ENCODE measurements at regions not wholly inside any gene's neighbourhood (a gene's known extent, or its start where the extent isn't known, plus 50 kb on each side); places are given as distances from the start of the nearest gene placed in this dataset.

GRCh38 chr10:62724465-62724864 lies 80.1 kb upstream of the ADO start:
- ATAC-seq, result no peak

DNA sequence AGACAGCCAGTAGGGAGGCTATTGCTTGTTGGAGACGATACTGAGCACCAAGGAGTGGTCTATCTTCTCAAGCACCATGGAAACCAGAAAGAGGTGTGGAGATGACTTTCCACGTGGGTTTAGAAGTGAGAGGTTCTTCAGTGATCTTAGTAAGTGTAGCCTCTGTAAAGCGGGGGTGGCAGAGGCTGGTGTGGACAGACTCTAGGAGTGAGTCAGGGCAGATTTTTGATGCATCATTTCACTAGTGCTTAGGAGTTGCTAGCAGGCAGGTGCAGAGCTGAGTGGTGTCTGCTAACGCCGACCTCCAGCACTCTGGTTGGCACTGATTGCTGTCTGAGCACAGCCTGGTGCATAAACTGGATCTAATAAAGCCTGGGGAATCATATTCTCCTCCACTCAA lies 78.4 kb upstream of the ADO start:
- DNase-seq (no peak), ATAC-seq (no peak)
- intact Hi-C loops (cut with DNase I), result no loop called here
- no peaks in the 10 kb centered on the region for H3K27me3 ChIP-seq
- H3K27ac ChIP-seq, result no peak overlapping the region
- WGBS, 2 donors, result 51 to 64% methylated on average over 5 of the region's 5 CpGs
- no peaks in the 10 kb centered on the region for H3K9me3 ChIP-seq
- H3K4me3 ChIP-seq, result no peak overlapping the region
- H3K36me3 ChIP-seq (replicated peaks in 1 of 2; ENCODE audit: insufficient read depth in 1 of 2, low read depth in 2 of 2), result no peaks in the 10 kb centered on the region
- no peak for TF ChIP-seq POLR2A (IDR thresholded peaks at IDR 0.05)
- no peak for TF ChIP-seq CTCF (IDR thresholded peaks at IDR 0.05)
- no peaks in the 10 kb centered on the region for H3K4me1 ChIP-seq

More at GRCh38 chr10:62724465-62724864, 80.1 kb upstream of the ADO start:
- H3K27ac ChIP-seq, result no peak overlapping the region
- whole genome bisulfite sequencing, 2 donors, result 75 to 81% methylated on average over 7 of the region's 7 CpGs
- intact Hi-C loops (cut with DNase I), result no loop called here
- no peaks in the 10 kb centered on the region for H3K4me1 ChIP-seq
- H3K36me3 ChIP-seq (replicated peaks in 1 of 2; ENCODE audit: insufficient read depth in 1 of 2, low read depth in 2 of 2), result no peaks in the 10 kb centered on the region
- TF ChIP-seq CTCF (IDR thresholded peaks at IDR 0.05), result no peak
- TF ChIP-seq POLR2A (IDR thresholded peaks at IDR 0.05), result no peak
- no peaks in the 10 kb centered on the region for H3K9me3 ChIP-seq
- no peaks in the 10 kb centered on the region for H3K27me3 ChIP-seq
- no peak overlapping the region for H3K4me3 ChIP-seq
- no peak for DNase-seq

GRCh38 chr10:62726638-62727037 lies 77.9 kb upstream of the ADO start:
- WGBS, 2 donors, result 44% methylated on average over 2 of the region's 2 CpGs
- intact Hi-C loops (cut with DNase I), result no loop called here
- no peak for ATAC-seq

GRCh38 chr10:62727934-62728333 lies 76.6 kb upstream of the ADO start:
- Histone ChIP-seq H3K27ac (no peak overlapping the region), H3K4me1 (no peaks in the 10 kb centered on the region), H3K27me3 (no peaks in the 10 kb centered on the region), H3K36me3 (replicated peaks in 1 of 2; ENCODE audit: insufficient read depth in 1 of 2, low read depth in 2 of 2) (no peaks in the 10 kb centered on the region), H3K4me3 (no peak overlapping the region), H3K9me3 (no peaks in the 10 kb centered on the region)
- DNase-seq, result no peak
- TF ChIP-seq POLR2A (IDR thresholded peaks at IDR 0.05) (no peak), CTCF (IDR thresholded peaks at IDR 0.05) (no peak)
- no peak for ATAC-seq
- intact Hi-C loops (cut with DNase I), result no loop called here
- 72 to 80% methylated on average over 2 of the region's 2 CpGs for WGBS, 2 donors

More at GRCh38 chr10:62726638-62727037, 77.9 kb upstream of the ADO start:
- H3K27ac ChIP-seq, result no peak overlapping the region
- no peak overlapping the region for H3K4me3 ChIP-seq
- H3K27me3 ChIP-seq, result no peaks in the 10 kb centered on the region
- H3K36me3 ChIP-seq (replicated peaks in 1 of 2; ENCODE audit: insufficient read depth in 1 of 2, low read depth in 2 of 2), result no peaks in the 10 kb centered on the region
- TF ChIP-seq CTCF (IDR thresholded peaks at IDR 0.05), result no peak
- no peak for TF ChIP-seq POLR2A (IDR thresholded peaks at IDR 0.05)
- H3K4me1 ChIP-seq, result no peaks in the 10 kb centered on the region
- no peaks in the 10 kb centered on the region for H3K9me3 ChIP-seq
- no peak for DNase-seq

- intact Hi-C loops (cut with DNase I), result no loop called here
- no peaks in the 10 kb centered on the region for H3K9me3 ChIP-seq
- 62 to 79% methylated on average over 1 of the region's 1 CpG for WGBS, 2 donors
- H3K4me1 ChIP-seq, result no peaks in the 10 kb centered on the region
- no peak overlapping the region for H3K4me3 ChIP-seq
- H3K27ac ChIP-seq, result no peak overlapping the region
- TF ChIP-seq CTCF (IDR thresholded peaks at IDR 0.05), result no peak
- DNase-seq (peak in 1 of 4 donors; percentile 41), ATAC-seq (no peak)
- no peaks in the 10 kb centered on the region for H3K27me3 ChIP-seq
- H3K36me3 ChIP-seq (replicated peaks in 1 of 2; ENCODE audit: insufficient read depth in 1 of 2, low read depth in 2 of 2), result no peaks in the 10 kb centered on the region
Observed at GRCh38 chr10:62728479-62728878, 76.0 kb upstream of the ADO start.

Measured in body of pancreas (tissue), 4 donors.